ENCODE measurements at regions not wholly inside any gene's neighbourhood (a gene's known extent, or its start where the extent isn't known, plus 50 kb on each side); places are given as distances from the start of the nearest gene placed in this dataset.

- no peak overlapping the region for H2AK5ac ChIP-seq (ENCODE audit: low read depth, low read length)
- no peaks in the 10 kb centered on the region for H3K4me1 ChIP-seq (ENCODE audit: control insufficient read depth, insufficient read depth, low read length)
- H2BK5ac ChIP-seq (ENCODE audit: low read depth, low read length, poor library complexity, severe bottlenecking) = no peak overlapping the region
- H2BK15ac ChIP-seq (ENCODE audit: low read depth, low read length) = no peak overlapping the region
- no peak overlapping the region for H2BK20ac ChIP-seq (ENCODE audit: low read depth, low read length)
- H3K79me1 ChIP-seq (ENCODE audit: low read depth in 1 of 2, low read length in 2 of 2) = no peaks in the 10 kb centered on the region
- no peak overlapping the region for H3K14ac ChIP-seq (replicated peaks; ENCODE audit: low read depth, low read length)
- H3K56ac ChIP-seq (ENCODE audit: extremely low read depth, insufficient read depth, low read length) = no peak overlapping the region
- no peaks in the 10 kb centered on the region for H3K27me3 ChIP-seq (ENCODE audit: control insufficient read depth, insufficient read depth, low read length)
- H3K4ac ChIP-seq (ENCODE audit: low read depth, low read length) = no peak overlapping the region
- H2BK120ac ChIP-seq (ENCODE audit: low read depth, low read length) = no peak overlapping the region
- H3K4me2 ChIP-seq (ENCODE audit: low read depth, low read length) = no peak overlapping the region
- WGBS, 2 experiments (ENCODE audit: extremely low coverage in 2 of 2, insufficient read length in 1 of 2) = no CpG with 5 or more reads among the region's 2 CpGs
- no peak overlapping the region for H2AK9ac ChIP-seq (replicated peaks; ENCODE audit: low read depth, low read length, poor library complexity)
- H4K8ac ChIP-seq (ENCODE audit: low read depth in 2 of 2, low read length in 2 of 2) = no peak overlapping the region
- intact Hi-C loops (cut with micrococcal nuclease) (no loop called here), in situ Hi-C loops (cut with MboI; ENCODE audit: low sequenced_read_pairs) (no loop called here), dilution Hi-C loops (cut with HindIII; ENCODE audit: low sequenced_read_pairs, unreplicated experiment) (no loop called here)
- peak; percentile 50; the same call in 1 of the 2 replicates for TF ChIP-seq MAFK (IDR thresholded peaks at IDR 0.05; ENCODE audit: low read depth, low read length)
- no peak for TF ChIP-seq MAZ (IDR thresholded peaks at IDR 0.05; ENCODE audit: borderline replicate concordance, low read depth, low read length)
- TF ChIP-seq ELK1 (IDR thresholded peaks at IDR 0.05; ENCODE audit: borderline replicate concordance, low read depth, low read length) = no peak
- TF ChIP-seq NFE2L2 (IDR thresholded peaks at IDR 0.05; ENCODE audit: low read depth, low read length) = no peak
- CTCF ChIA-PET = interaction anchor here (0.9 kb wide), 1 partner anchor 49 kb away, joined by 3 read pairs; no protein-coding TSS in a partner anchor
- no peak overlapping the region for H3K4me3 ChIP-seq (ENCODE audit: insufficient read depth, low read depth, low read length)
- no peak overlapping the region for H3K9ac ChIP-seq (ENCODE audit: low read depth, low read length)
- no peaks in the 10 kb centered on the region for H4K20me1 ChIP-seq (ENCODE audit: insufficient read depth, low read length)
- no peak overlapping the region for H3K23ac ChIP-seq (ENCODE audit: low read depth, low read length)
- POLR2A ChIA-PET (ENCODE audit: unreplicated experiment) = no interaction called here
- no peak overlapping the region for H4K5ac ChIP-seq (ENCODE audit: low read depth, low read length)
- DNase-seq = peak; percentile 7
- no peaks in the 10 kb centered on the region for H3K9me1 ChIP-seq (ENCODE audit: insufficient read depth, low read length)
- no peak overlapping the region for H2AFZ ChIP-seq (replicated peaks; ENCODE audit: low read length, poor library complexity)
- no peak overlapping the region for H3K18ac ChIP-seq (ENCODE audit: low read depth, low read length)
- no peaks in the 10 kb centered on the region for H3K9me3 ChIP-seq (ENCODE audit: control insufficient read depth, insufficient read depth, low read length)
- no peaks in the 10 kb centered on the region for H3K36me3 ChIP-seq (ENCODE audit: control insufficient read depth, insufficient read depth, low read length)
- no TSS peak for BruUV-seq (replicated peaks)
- no peak for ATAC-seq (ENCODE audit: low read depth)
- no peak overlapping the region for H3K27ac ChIP-seq (ENCODE audit: insufficient read depth, low read length)
- no peak overlapping the region for H4K91ac ChIP-seq (ENCODE audit: insufficient read depth, low read depth, low read length)
Observed at GRCh38 chr6:50143011-50143719, 93.4 kb upstream of the DEFB112 start.
